Glutamatergic neuron (in vitro differentiated cells): ENCODE measurements at regions not wholly inside any gene's neighbourhood (a gene's known extent, or its start where the extent isn't known, plus 50 kb on each side); places are given as distances from the start of the nearest gene placed in this dataset.

Source experiments
- DNase-seq: peaks from one replicate; pipeline ENCODE4 v3.0.0; 2022
- H3K27ac Mint-ChIP-seq: one replicate; pipeline ENCODE4 v1.8.0; 2020; ENCODE audit warnings: mild to moderate bottlenecking, mixed read lengths, inconsistent platforms; ENCODE audit not compliant: unreplicated experiment
- H3K27me3 Mint-ChIP-seq: one replicate; pipeline ENCODE4 v1.8.0; 2020; ENCODE audit warnings: mild to moderate bottlenecking, moderate library complexity, mixed read lengths, inconsistent platforms; ENCODE audit not compliant: unreplicated experiment
- H3K36me3 Mint-ChIP-seq: one replicate; pipeline ENCODE4 v1.8.0; 2020; ENCODE audit warnings: mild to moderate bottlenecking, mixed read lengths, inconsistent platforms; ENCODE audit not compliant: unreplicated experiment
- H3K4me1 Mint-ChIP-seq: one replicate; pipeline ENCODE4 v1.8.0; 2020; ENCODE audit warnings: mild to moderate bottlenecking, low read depth, mixed read lengths, inconsistent platforms; ENCODE audit not compliant: unreplicated experiment
- H3K4me3 Mint-ChIP-seq: one replicate; pipeline ENCODE4 v1.8.0; 2020; ENCODE audit warnings: mild to moderate bottlenecking, mixed read lengths, inconsistent platforms; ENCODE audit not compliant: unreplicated experiment
- H3K9me3 Mint-ChIP-seq: one replicate; pipeline ENCODE4 v1.8.0; 2020; ENCODE audit warnings: mild to moderate bottlenecking, moderate library complexity, mixed read lengths, inconsistent platforms; ENCODE audit not compliant: unreplicated experiment
- CTCF ChIP-seq: fragments of 200-600 bp; sonication (generic); IDR thresholded peaks from one replicate; pipeline ENCODE4 v1.5.0; 2021; ENCODE audit not compliant: partially characterized antibody, unreplicated experiment

GRCh38 chr1:228811712-228812305 is 76.5 kb downstream of the RHOU start:
- Mint-ChIP-seq H3K36me3 (no peaks in the 10 kb centered on the region), H3K4me3 (no peak overlapping the region), H3K27me3 (peaks cover 4% of the 10 kb centered on the region), H3K9me3 (no peaks in the 10 kb centered on the region), H3K27ac (no peak overlapping the region), H3K4me1 (peaks cover 3% of the 10 kb centered on the region)
- TF ChIP-seq CTCF = no peak
- no peak for DNase-seq

- no peaks in the 10 kb centered on the region for H3K36me3 Mint-ChIP-seq
- no peak for DNase-seq
- peaks cover 3% of the 10 kb centered on the region for H3K4me1 Mint-ChIP-seq
- no peak overlapping the region for H3K4me3 Mint-ChIP-seq
- no peaks in the 10 kb centered on the region for H3K9me3 Mint-ChIP-seq
- H3K27me3 Mint-ChIP-seq = peaks cover 4% of the 10 kb centered on the region
- no peak overlapping the region for H3K27ac Mint-ChIP-seq
- TF ChIP-seq CTCF = no peak
Measured at GRCh38 chr1:228812961-228813360, 77.7 kb downstream of the RHOU start.

- no peak for DNase-seq
- H3K4me3 Mint-ChIP-seq = no peak overlapping the region
Measured at GRCh38 chr1:228814176-228814575, 78.9 kb downstream of the RHOU start.

GRCh38 chr1:228818296-228818695 is 83.0 kb downstream of the RHOU start:
- Mint-ChIP-seq H3K27ac (no peak overlapping the region), H3K4me1 (no peaks in the 10 kb centered on the region), H3K27me3 (peaks cover 2% of the 10 kb centered on the region), H3K9me3 (no peaks in the 10 kb centered on the region), H3K36me3 (no peaks in the 10 kb centered on the region), H3K4me3 (no peak overlapping the region)
- no peak for TF ChIP-seq CTCF
- no peak for DNase-seq

More at GRCh38 chr1:228814176-228814575, 78.9 kb downstream of the RHOU start:
- Mint-ChIP-seq H3K4me1 (peaks cover 3% of the 10 kb centered on the region), H3K9me3 (no peaks in the 10 kb centered on the region), H3K27ac (no peak overlapping the region), H3K36me3 (no peaks in the 10 kb centered on the region), H3K27me3 (peaks cover 2% of the 10 kb centered on the region)
- TF ChIP-seq CTCF = no peak

GRCh38 chr1:228818928-228819630 is 83.8 kb downstream of the RHOU start:
- no peaks in the 10 kb centered on the region for H3K36me3 Mint-ChIP-seq
- H3K4me3 Mint-ChIP-seq = no peak overlapping the region
- H3K9me3 Mint-ChIP-seq = no peaks in the 10 kb centered on the region
- DNase-seq = no peak
- no peaks in the 10 kb centered on the region for H3K4me1 Mint-ChIP-seq
- peaks cover 2% of the 10 kb centered on the region for H3K27me3 Mint-ChIP-seq
- TF ChIP-seq CTCF = no peak
- H3K27ac Mint-ChIP-seq = no peak overlapping the region
